Occipital lobe (tissue), 1 donor: ENCODE measurements at regions not wholly inside any gene's neighbourhood (a gene's known extent, or its start where the extent isn't known, plus 50 kb on each side); places are given as distances from the start of the nearest gene placed in this dataset.
A peak's percentile ranks its signal among the peaks of the same experiment; 100 is the strongest.
"Not testable (repeated sequence)": the region's sequence is repeated elsewhere in the genome, so short reads cannot be mapped to it uniquely, and the experiment has no call there.

ENCODE experiments used
- DNase-seq: peaks from one replicate; lab custom pipeline; 2025; lab: John Stamatoyannopoulos, UW

- no peak for DNase-seq
Observed at GRCh38 chr3:8001307-8001706, 500.3 kb upstream of the LMCD1 start.

GRCh38 chr3:8001712-8002111 lies 499.9 kb upstream of the LMCD1 start:
- no peak for DNase-seq

- no peak for DNase-seq
Observed at GRCh38 chr3:8011902-8012301, 489.7 kb upstream of the LMCD1 start.

- no peak for DNase-seq
Observed at GRCh38 chr3:8020047-8020841, 481.4 kb upstream of the LMCD1 start.

- DNase-seq: no peak
Observed at GRCh38 chr3:8027954-8028353, 473.7 kb upstream of the LMCD1 start.

GRCh38 chr3:8050283-8050682 lies 451.3 kb upstream of the LMCD1 start:
- DNase-seq: no peak

- no peak for DNase-seq
Observed at GRCh38 chr3:8052659-8053058, 449.0 kb upstream of the LMCD1 start.

GRCh38 chr3:8068135-8068534 lies 433.5 kb upstream of the LMCD1 start:
- not testable (repeated sequence) for DNase-seq

GRCh38 chr3:8069471-8069870 lies 432.2 kb upstream of the LMCD1 start:
- DNase-seq: no peak

GRCh38 chr3:8070011-8070410 lies 431.6 kb upstream of the LMCD1 start:
- DNase-seq: no peak

- not testable (repeated sequence) for DNase-seq
Observed at GRCh38 chr3:8074740-8075139, 426.9 kb upstream of the LMCD1 start.

GRCh38 chr3:8077126-8077525 lies 424.5 kb upstream of the LMCD1 start:
- DNase-seq: no peak

GRCh38 chr3:8080464-8080863 lies 421.2 kb upstream of the LMCD1 start:
- DNase-seq: no peak

- DNase-seq: no peak
Observed at GRCh38 chr3:8085498-8085897, 416.1 kb upstream of the LMCD1 start.

- DNase-seq: no peak
Observed at GRCh38 chr3:8087951-8088350, 413.7 kb upstream of the LMCD1 start.

GRCh38 chr3:8094415-8094814 lies 407.2 kb upstream of the LMCD1 start:
- DNase-seq: no peak

- no peak for DNase-seq
Observed at GRCh38 chr3:8095724-8096123, 405.9 kb upstream of the LMCD1 start.

GRCh38 chr3:8097690-8098089 lies 403.9 kb upstream of the LMCD1 start:
- DNase-seq: no peak

GRCh38 chr3:8103954-8104353 lies 397.7 kb upstream of the LMCD1 start:
- no peak for DNase-seq

GRCh38 chr3:8106921-8107320 lies 394.7 kb upstream of the LMCD1 start:
- DNase-seq: no peak

- DNase-seq: peak; percentile 66
Observed at GRCh38 chr3:8110966-8111798, 390.4 kb upstream of the LMCD1 start.

- DNase-seq: no peak
Observed at GRCh38 chr3:8112587-8112986, 389.0 kb upstream of the LMCD1 start.

- no peak for DNase-seq
Observed at GRCh38 chr3:8113626-8114025, 388.0 kb upstream of the LMCD1 start.
